HEK293 (cell line): ENCODE measurements at regions not wholly inside any gene's neighbourhood (a gene's known extent, or its start where the extent isn't known, plus 50 kb on each side); places are given as distances from the start of the nearest gene placed in this dataset.

Experiments
- CTCF ChIA-PET: fragments of 350-600 bp; formaldehyde crosslinking; extraction: SDS; loops from one replicate; lab custom pipeline; 2021; ENCODE audit warnings: antibody characterized with exemption; lab: Yijun Ruan, JAX
- POLR2A ChIA-PET: fragments of 300-600 bp; formaldehyde crosslinking; extraction: SDS; loops from one replicate; lab custom pipeline; 2020; ENCODE audit warnings: antibody characterized with exemption, inconsistent platforms; lab: Yijun Ruan, JAX
- H3K27ac ChIP-seq: fragments of 200-500 bp; sonication (Bioruptor generic); 2 replicates; pipeline ENCODE4 v1.5.1; 2014; ENCODE audit warnings: low read depth, low read length, control low read depth, inconsistent platforms; ENCODE audit errors: extremely low read depth
- H3K36me3 ChIP-seq, 2 experiments: fragments of 200-500 bp in 1 of 2; sonication (Bioruptor generic) in 1 of 2; 1 replicate in 1 of 2; 2 replicates in 1 of 2; pipeline ENCODE4 v1.5.1; 2014 to 2017; ENCODE audit warnings: inconsistent platforms in 2 of 2, low read length in 2 of 2; ENCODE audit not compliant: control insufficient read depth in 2 of 2, insufficient read depth in 1 of 2
- H3K4me1 ChIP-seq: fragments of 200-500 bp; sonication (Bioruptor generic); 2 replicates; pipeline ENCODE4 v1.5.1; 2014; ENCODE audit warnings: mild to moderate bottlenecking, low read length, inconsistent platforms; ENCODE audit not compliant: control insufficient read depth, insufficient read depth
- H3K4me3 ChIP-seq: 2 replicates; pipeline ENCODE4 v1.5.1; 2011; ENCODE audit warnings: low read depth, mild to moderate bottlenecking, control low read depth, low read length, moderate library complexity
- H3K9me3 ChIP-seq: fragments of 200-500 bp; sonication (Bioruptor generic); 2 replicates; pipeline ENCODE4 v1.5.1; 2014; ENCODE audit warnings: low read depth, low read length, inconsistent platforms; ENCODE audit not compliant: control insufficient read depth, insufficient read depth
- ATF2 ChIP-seq: fragments of 450-650 bp; formaldehyde crosslinking; IDR thresholded peaks from 2 replicates; pipeline ENCODE4 v1.5.1; 2016; ENCODE audit warnings: missing biosample characterization, missing genetic modification characterization, low read depth
- GLIS2 ChIP-seq: fragments of 450-650 bp; formaldehyde crosslinking; IDR thresholded peaks from 2 replicates; pipeline ENCODE4 v1.5.1; 2016; ENCODE audit warnings: missing biosample characterization, missing genetic modification characterization
- REPIN1 ChIP-seq: fragments of 450-650 bp; formaldehyde crosslinking; IDR thresholded peaks from 2 replicates; pipeline ENCODE4 v1.5.1; 2017; ENCODE audit warnings: missing biosample characterization, missing genetic modification characterization, low read depth
- SALL2 ChIP-seq: fragments of 450-650 bp; formaldehyde crosslinking; IDR thresholded peaks from 2 replicates; pipeline ENCODE4 v1.5.0; 2017; ENCODE audit warnings: missing biosample characterization, mild to moderate bottlenecking, missing genetic modification characterization, borderline replicate concordance
- SP3 ChIP-seq: fragments of 450-650 bp; formaldehyde crosslinking; IDR thresholded peaks from 2 replicates; pipeline ENCODE4 v1.5.1; 2016; ENCODE audit warnings: missing biosample characterization, missing genetic modification characterization
- ZBTB21 ChIP-seq: fragments of 450-650 bp; formaldehyde crosslinking; IDR thresholded peaks from 2 replicates; pipeline ENCODE4 v1.5.1; 2017; ENCODE audit warnings: missing biosample characterization, missing genetic modification characterization
- ZBTB7A ChIP-seq: fragments of 450-650 bp; formaldehyde crosslinking; IDR thresholded peaks from 2 replicates; pipeline ENCODE4 v1.5.1; 2016; ENCODE audit warnings: low read depth, missing biosample characterization, missing genetic modification characterization
- ZNF148 ChIP-seq: fragments of 450-650 bp; formaldehyde crosslinking; IDR thresholded peaks from 2 replicates; pipeline ENCODE4 v1.5.0; 2017; ENCODE audit warnings: missing biosample characterization, missing genetic modification characterization, borderline replicate concordance
- ZNF155 ChIP-seq: fragments of 450-650 bp; formaldehyde crosslinking; IDR thresholded peaks from 2 replicates; pipeline ENCODE4 v1.5.1; 2016; ENCODE audit warnings: missing biosample characterization, missing genetic modification characterization
- ZNF157 ChIP-seq: fragments of 450-650 bp; formaldehyde crosslinking; IDR thresholded peaks from 2 replicates; pipeline ENCODE4 v1.5.1; 2016; ENCODE audit warnings: missing biosample characterization, missing genetic modification characterization
- ZNF248 ChIP-seq: fragments of 450-650 bp; formaldehyde crosslinking; IDR thresholded peaks from 2 replicates; pipeline ENCODE4 v1.5.1; 2017; ENCODE audit warnings: missing biosample characterization, missing genetic modification characterization
- ZNF292 ChIP-seq: fragments of 450-650 bp; formaldehyde crosslinking; IDR thresholded peaks from 2 replicates; pipeline ENCODE4 v1.5.1; 2016; ENCODE audit warnings: low read depth, missing biosample characterization, missing genetic modification characterization, borderline replicate concordance
- ZNF362 ChIP-seq: fragments of 450-650 bp; formaldehyde crosslinking; IDR thresholded peaks from 2 replicates; pipeline ENCODE4 v1.5.1; 2016; ENCODE audit warnings: missing biosample characterization, missing genetic modification characterization
- ZNF510 ChIP-seq: fragments of 450-650 bp; formaldehyde crosslinking; IDR thresholded peaks from 2 replicates; pipeline ENCODE4 v1.5.1; 2018; ENCODE audit warnings: mild to moderate bottlenecking, missing genetic modification characterization, missing biosample characterization; ENCODE audit not compliant: insufficient replicate concordance
- ZNF549 ChIP-seq: fragments of 450-650 bp; IDR thresholded peaks from 2 replicates; pipeline ENCODE4 v1.5.1; 2018; ENCODE audit warnings: missing biosample characterization, missing genetic modification characterization, mild to moderate bottlenecking, inconsistent platforms, moderate library complexity
- ZNF600 ChIP-seq: fragments of 450-650 bp; formaldehyde crosslinking; IDR thresholded peaks from 2 replicates; pipeline ENCODE4 v1.5.1; 2016; ENCODE audit warnings: missing biosample characterization, missing genetic modification characterization
- ZNF747 ChIP-seq: fragments of 450-650 bp; formaldehyde crosslinking; IDR thresholded peaks from 2 replicates; pipeline ENCODE4 v1.5.1; 2016; ENCODE audit warnings: missing biosample characterization, missing genetic modification characterization
- ZNF76 ChIP-seq: fragments of 450-650 bp; formaldehyde crosslinking; IDR thresholded peaks from 2 replicates; pipeline ENCODE4; 2016; ENCODE audit warnings: low read depth, missing biosample characterization, missing genetic modification characterization, borderline replicate concordance
- TF ChIP-seq, protein P1 (sequence below): fragments of 450-650 bp; formaldehyde crosslinking; IDR thresholded peaks from 2 replicates; pipeline ENCODE4 v1.5.1; 2016; ENCODE audit warnings: missing biosample characterization, missing genetic modification characterization

GRCh38 chr5:143760131-143760505, 51.8 kb upstream of the HMHB1 start (continued):
- TF ChIP-seq, protein P1, sequence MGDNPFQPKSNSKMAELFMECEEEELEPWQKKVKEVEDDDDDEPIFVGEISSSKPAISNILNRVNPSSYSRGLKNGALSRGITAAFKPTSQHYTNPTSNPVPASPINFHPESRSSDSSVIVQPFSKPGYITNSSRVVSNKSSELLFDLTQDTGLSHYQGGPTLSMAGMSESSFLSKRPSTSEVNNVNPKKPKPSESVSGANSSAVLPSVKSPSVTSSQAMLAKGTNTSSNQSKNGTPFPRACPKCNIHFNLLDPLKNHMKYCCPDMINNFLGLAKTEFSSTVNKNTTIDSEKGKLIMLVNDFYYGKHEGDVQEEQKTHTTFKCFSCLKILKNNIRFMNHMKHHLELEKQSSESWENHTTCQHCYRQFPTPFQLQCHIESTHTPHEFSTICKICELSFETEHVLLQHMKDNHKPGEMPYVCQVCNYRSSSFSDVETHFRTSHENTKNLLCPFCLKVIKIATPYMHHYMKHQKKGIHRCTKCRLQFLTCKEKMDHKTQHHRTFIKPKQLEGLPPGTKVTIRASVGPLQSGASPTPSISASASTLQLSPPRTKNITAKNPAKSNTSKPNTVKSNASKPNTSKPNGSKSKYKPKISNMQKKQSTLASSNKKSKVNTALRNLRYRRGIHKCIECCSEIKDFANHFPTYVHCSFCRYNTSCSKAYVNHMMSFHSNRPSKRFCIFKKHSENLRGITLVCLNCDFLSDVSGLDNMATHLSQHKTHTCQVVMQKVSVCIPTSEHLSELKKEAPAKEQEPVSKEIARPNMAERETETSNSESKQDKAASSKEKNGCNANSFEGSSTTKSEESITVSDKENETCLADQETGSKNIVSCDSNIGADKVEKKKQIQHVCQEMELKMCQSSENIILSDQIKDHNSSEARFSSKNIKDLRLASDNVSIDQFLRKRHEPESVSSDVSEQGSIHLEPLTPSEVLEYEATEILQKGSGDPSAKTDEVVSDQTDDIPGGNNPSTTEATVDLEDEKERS (tag by site-specific recombination), result no peak
- no peak for TF ChIP-seq ZNF600 (tag by site-specific recombination)
- no peak for TF ChIP-seq ZNF747 (tag by site-specific recombination)
- no peak for TF ChIP-seq ZBTB21 (tag by site-specific recombination)
- no peak for TF ChIP-seq ZNF510 (tag by site-specific recombination)
- no peak for TF ChIP-seq SP3 (tag by site-specific recombination)

GRCh38 chr5:143759396-143760130, 52.4 kb upstream of the HMHB1 start:
- Histone ChIP-seq H3K36me3 (no peaks in the 10 kb centered on the region), H3K27ac (no peak overlapping the region), H3K4me3 (no peak overlapping the region), H3K9me3 (no peaks in the 10 kb centered on the region), H3K4me1 (no peaks in the 10 kb centered on the region)
- no peak for TF ChIP-seq GLIS2 (tag by site-specific recombination)
- TF ChIP-seq ZNF292 (tag by site-specific recombination), result no peak
- TF ChIP-seq ZNF362 (tag by site-specific recombination), result no peak
- no peak for TF ChIP-seq ZNF76 (tag by site-specific recombination)
- no peak for TF ChIP-seq REPIN1
- ChIA-PET CTCF (no interaction called here), POLR2A (no interaction called here)

DNA sequence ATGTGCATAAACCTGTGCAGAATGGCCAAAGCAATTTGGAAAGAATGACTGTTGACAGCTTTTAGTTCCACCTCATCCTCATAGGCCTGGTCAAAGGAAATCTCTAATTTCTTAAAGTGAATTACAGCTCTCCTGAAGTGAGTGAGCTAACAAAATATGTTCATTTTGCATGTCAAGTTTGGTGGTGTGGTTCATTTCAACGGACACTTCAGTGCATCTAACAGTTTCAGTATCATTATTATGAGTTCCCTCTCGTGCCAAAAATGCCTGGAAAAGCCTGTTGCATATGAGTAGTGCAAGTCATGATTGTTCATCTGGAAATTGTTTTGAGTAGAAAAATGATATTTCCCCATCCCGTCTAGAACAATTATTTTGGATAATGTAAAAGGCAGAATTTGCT, 53.2 kb upstream of the HMHB1 start:
- no peaks in the 10 kb centered on the region for H3K36me3 ChIP-seq
- ChIA-PET CTCF (interaction anchor here (0.8 kb wide), 1 partner anchor 66 kb away, joined by 3 read pairs; no protein-coding TSS in a partner anchor), POLR2A (no interaction called here)
- TF ChIP-seq GLIS2 (tag by site-specific recombination), result no peak
- no peak for TF ChIP-seq ATF2 (tag by site-specific recombination)
- TF ChIP-seq SALL2 (tag by site-specific recombination), result no peak
- TF ChIP-seq ZNF549 (tag by site-specific recombination), result no peak
- TF ChIP-seq ZBTB7A, result no peak
- TF ChIP-seq ZNF155, result no peak
- TF ChIP-seq ZNF157 (tag by site-specific recombination), result no peak
- TF ChIP-seq ZNF76 (tag by site-specific recombination), result no peak
- TF ChIP-seq ZNF148 (tag by site-specific recombination), result no peak
- TF ChIP-seq ZNF248 (tag by site-specific recombination), result no peak
- TF ChIP-seq, all 188 proteins: peak for 0
- H3K4me1 ChIP-seq, result no peaks in the 10 kb centered on the region
- no peaks in the 10 kb centered on the region for H3K9me3 ChIP-seq
- H3K27ac ChIP-seq, result no peak overlapping the region
- H3K4me3 ChIP-seq, result no peak overlapping the region
